GM18517 (cell line): ENCODE measurements at regions not wholly inside any gene's neighbourhood (a gene's known extent, or its start where the extent isn't known, plus 50 kb on each side); places are given as distances from the start of the nearest gene placed in this dataset.

Source experiments
- ATAC-seq: cut with Tn5 transposase; IDR thresholded peaks from one replicate; pipeline ENCODE4 v1.9.1; 2021; ENCODE audit warnings: mild to moderate bottlenecking, moderate library complexity; ENCODE audit not compliant: unreplicated experiment

DNA sequence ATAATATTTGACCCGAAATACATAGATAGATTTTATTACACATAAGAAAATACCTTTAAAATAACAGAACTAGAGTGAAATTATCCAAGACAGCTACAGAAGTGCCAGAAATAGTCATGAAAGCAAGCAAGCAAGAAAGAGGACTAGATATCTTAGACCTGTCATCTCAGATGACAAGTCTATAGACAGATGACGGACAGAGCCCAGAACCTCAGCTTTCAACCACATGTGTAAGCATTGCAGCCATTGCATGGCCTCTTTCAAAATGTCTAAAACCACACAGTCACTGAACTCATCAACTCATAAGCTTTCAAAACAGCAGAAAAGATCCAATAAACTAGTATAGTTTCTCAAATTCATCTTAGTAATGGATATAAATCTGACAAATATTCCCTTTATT is 59.8 kb upstream of the FHIT start:
- no peak for ATAC-seq

DNA sequence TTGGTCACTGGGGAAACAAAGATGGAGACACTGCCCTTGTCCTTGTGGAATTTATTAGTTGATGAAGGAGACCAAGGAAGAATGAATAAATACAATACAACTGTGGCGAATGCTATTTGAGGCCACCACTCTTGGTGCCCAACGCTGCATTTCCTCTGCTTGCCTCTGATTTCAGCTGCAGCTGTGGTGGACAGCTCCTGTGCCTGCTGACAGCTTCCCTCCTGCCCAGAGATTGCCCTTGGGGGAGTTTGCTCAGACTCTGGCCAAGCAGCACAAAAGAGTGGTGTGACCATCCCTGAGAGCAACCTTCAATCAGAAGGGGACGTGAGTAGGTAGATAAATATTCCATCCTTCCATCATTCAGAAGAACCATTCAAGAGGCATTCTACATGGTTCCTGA is 64.6 kb upstream of the FHIT start:
- no peak for ATAC-seq

DNA sequence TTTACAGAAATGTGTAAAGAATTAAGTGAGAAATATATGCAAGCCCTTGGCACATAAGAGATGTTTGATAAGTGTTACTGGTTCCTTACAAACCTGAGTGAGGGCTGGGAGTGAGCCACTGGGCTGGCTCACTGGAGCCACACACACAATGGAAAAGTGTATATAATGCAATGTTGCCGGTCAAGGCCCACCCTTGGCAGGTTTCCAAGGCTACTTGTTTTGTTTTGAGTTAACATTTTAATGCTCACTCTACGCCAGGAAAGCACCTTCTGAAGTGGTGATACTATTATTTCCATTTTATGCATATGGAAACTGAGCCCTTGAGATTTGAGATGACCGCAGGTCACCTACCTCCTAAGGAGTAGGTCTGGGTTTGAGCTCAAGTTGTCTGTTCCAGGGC is 71.8 kb upstream of the FHIT start:
- no peak for ATAC-seq

DNA sequence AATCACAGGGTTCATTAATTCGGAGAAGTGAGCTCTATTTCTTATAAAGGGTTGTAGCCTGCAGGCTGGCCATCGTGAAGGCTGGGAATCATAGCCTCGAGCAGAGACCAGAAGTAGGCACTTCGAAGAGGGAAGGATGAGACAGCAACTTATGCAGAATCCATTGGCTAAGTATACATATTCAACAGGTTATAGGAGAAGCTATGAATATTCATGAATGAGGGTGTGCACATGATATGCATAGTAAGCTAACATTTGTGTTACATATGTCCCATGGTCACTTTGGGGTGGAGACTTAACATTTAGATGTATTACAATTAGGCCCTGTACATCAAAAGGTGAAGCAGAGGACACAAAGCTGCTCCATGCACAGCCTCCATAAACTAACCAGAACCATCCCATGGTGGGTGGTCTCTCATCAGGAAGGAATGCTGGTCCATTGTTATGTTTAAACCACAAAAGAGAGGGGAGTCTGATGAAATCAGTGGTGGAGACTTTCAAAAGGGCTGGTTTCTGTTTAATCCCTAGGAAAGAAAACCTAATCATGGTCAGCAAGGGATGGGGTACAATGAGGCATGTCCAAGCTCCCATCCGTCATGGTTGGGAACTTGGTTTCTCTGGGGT is 80.8 kb upstream of the FHIT start:
- no peak for ATAC-seq

DNA sequence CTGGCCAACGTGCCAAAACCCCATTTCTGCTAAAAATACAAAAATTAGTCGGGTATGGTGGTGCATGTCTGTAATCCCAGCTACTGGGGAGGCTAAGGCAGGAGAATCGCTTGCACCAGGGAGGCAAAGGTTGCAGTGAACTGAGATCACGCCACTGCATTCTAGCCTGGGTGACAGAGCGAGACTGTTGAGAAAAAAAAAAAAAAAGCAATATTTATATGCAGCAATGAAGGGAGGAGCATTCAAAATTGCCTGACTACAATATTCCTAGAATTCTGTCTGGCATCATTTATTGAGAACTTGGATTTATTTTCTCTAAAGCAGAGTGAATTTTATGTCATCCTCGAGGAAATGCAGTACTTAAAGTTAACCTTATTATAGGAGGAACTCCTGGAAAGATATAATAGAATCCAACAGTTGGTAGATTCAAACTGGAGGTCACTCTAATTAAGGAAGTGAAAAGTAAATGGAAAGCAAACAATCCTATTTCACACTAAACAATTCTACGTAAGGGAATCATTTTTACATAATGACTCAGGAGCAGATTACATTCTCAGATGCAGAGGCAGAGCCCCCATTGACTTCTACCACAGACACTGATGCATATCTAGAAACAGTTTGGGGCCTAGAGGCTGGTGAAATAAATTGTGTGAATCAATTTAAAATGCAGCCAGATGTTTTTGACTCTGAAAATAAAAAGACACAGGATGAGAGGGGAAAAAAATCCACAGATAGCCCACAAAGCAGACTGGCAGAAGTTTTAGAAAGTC is 82.1 kb upstream of the FHIT start:
- ATAC-seq, result no peak

DNA sequence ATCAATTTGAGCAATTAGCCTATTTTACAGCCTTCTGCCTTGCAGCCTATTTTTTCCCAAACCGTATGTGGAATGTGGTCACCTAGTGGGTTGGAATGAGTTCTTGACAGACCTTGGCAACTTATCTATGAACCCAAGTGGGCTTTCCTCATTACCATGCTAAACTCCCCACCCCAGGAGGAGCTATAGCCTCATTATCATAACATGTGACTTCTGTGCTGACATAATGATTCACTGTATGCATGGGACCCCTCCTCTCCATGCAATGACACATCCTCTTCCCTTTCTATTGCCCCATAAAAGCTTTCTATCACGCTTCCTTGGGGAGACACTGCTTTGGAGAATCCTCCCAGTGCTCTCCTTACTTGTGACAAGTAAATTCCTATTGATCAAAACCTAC is 83.5 kb upstream of the FHIT start:
- ATAC-seq, result no peak

DNA sequence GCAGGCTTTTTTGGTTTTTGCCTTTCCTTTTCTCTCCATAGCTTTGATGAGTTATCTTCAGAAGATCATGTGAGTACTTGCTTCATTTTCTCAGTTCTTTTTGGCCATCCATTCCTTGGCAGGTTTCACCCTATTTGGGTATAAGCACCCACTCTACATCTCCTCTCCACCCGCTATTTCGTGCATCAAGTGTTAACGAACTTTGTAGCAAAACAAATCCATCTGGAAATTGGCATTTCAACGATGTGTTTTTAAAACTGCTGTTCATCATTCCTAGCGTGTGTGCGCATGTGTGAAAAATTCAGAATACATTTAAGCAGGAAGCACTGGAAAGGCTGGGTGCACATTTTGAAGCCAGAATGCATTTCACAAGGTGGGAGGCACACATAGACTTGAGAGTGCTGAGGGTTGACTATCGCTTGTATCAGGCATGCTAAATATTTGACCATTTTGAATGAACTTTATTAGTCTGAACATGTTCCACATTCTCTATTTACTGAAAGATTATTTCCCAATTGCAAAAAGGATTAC is 89.7 kb upstream of the FHIT start:
- no peak for ATAC-seq

DNA sequence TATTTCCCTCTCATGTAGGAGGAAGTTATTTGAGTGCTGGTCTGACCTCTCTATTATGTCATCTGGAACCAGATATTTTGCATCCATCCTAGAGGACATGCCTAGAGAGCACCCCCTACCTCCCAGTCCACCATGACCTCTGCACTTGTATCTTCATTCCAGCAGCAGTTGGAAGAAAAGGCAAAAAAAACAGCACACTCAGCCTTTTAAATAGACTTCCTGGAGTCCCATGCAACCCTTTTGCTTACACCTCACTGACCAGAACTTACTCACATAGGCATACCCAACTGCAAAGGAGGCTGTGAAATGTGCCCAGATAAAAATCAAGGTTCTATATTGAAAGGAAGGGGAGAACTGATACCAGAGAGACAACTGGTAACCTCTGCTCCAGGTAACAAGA is 92.3 kb upstream of the FHIT start:
- ATAC-seq, result no peak

DNA sequence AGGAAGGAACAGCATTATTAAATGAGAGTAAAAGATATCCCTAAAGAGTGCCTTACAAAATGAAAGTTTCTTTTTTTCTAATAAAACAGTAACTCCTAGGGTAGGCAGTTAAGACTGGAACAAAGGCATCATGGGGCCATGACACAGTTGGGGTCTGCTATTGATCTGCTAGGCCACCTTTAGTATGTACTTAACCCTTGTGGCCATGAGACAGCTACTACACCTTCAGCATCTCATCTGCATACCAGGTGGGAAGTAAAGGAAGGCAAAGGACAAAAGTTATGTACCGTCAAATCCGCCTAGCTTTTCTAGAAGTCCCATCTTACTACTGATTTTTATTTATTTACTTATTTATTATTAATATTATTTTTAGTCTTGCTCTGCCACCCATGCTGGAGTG is 93.8 kb upstream of the FHIT start:
- no peak for ATAC-seq

DNA sequence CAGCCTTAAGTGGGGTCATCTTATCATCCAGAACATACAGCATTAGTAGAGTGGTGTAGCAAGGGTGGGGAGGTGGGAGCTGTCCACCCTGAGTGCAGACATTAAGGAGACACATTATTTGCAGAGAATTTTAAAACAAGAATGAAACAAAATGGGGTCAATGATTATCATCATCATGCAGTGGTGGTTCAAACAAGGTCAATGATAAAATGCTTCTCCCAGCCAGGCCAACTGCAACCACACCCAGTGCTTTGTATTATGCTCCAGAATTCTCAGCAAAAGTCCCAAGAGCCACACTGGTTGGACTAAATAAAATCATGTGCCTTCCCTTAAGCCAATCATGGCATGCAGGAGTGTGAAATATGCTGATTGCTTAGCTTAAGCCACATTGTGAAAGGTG is 96.7 kb upstream of the FHIT start:
- no peak for ATAC-seq

DNA sequence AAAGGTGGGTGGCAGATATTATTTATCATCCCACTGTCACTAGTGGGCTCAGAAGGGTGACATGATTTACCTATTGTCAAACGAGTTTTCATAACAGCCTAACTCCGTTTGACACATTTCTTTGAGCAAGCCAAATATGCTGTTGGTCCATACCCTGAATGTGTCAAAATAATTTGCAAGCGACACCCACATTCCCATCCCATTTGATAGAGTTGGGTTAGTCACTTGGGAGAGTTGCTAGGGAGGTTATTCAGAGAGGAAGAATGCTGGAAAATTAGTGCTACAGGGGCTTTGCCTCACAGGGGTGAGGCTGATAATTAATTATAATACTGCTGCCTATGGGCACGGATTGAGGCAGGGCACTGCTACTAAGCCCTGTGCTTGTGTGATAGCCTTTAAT is 98.5 kb upstream of the FHIT start:
- no peak for ATAC-seq

DNA sequence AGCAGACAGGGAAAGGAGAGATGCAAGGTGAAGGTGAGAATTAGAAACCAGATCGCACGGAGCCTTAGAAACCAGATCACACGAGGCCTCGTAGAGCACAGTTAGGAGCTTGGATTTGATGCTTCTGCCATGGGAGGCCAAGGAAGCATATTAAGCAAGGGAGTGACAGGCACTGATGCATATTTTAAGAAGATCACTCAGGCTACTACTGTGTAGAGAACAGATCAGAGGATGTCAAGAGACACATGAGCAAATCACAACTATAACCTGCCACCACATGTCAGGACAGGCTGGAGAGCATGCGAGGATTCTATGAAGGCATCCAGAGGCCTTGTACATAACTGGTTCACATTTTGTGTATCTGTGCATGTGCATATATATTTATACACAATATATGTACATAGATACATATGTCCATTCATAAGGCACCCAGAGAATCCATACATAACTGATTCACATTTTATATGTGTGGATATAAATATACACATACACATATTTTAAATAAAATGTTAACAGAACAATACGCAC is 99.6 kb upstream of the FHIT start:
- ATAC-seq, result no peak

DNA sequence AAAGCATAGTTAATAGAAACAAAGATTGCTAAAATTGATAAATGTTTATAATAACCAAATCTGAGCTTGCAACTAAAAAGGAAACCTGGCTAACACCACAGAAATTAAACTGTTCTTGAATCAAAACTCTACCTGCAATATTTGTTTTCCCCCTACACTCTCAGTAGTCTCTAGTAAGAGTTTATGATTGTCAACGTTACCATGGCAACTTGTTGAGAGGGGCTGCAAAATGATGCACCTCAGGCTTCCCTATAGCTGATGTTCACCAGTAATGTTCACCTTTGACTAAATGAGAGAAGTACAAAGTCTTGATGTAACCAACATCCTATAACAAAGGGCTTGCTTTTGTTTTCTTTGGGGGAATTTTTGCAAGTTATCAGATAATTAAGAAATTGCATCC is 101.1 kb upstream of the FHIT start:
- ATAC-seq, result no peak

DNA sequence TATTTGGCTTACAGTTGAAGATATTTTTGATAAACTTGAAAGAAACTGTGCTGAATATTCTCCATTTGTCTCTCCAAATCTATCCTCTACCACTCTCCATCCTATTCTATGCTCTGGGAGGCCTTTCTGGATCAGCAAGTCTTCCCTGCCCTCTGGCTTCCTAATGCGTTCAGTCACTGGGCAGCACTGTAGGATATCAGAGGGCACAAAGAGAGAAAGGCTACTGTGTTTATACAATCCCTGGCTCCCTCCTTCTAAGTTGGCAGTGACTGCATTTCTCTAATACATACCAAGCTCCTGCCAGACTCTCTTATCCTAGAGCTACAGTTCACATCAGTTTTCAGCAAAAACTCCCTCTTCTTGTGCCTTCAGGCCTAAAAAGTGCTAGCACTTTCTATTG is 102.1 kb upstream of the FHIT start:
- no peak for ATAC-seq

DNA sequence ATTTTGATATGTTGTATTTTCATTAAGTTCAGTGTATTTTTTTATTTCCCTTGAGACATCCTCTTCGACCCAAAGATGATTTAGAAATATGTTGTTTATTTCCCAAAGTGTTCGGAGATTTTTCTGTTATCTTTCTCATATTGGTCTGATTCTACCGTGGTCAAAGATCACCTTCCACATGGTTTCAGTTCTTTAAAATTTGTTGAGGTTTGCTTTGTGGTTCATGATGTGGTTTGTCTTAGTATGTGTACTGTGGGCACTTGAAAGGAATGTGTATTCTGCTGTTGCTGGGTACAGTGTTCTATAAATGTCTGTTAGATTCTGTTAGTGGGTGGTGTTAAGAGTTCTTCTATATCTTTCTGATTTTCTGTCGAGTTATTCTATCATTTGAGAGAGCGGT is 103.4 kb upstream of the FHIT start:
- peak; percentile 49 for ATAC-seq

DNA sequence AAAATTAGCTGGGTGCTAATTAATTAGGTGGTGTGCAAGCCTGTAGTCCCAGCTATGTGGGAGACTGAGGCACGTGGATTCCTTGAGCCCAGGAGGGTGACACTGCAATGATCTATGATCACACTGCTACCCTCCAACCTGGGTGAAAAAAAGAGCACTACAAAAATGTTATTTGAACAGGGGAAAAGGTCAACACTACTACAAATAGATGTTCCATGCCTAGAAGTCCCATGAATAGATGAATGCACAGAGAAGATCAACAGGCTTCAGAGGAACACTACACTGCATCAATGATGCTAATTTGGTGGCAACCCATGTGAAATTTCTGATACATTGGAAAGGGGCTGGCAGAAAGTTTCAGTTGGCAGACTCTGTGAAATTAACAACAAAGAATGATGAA is 105.4 kb upstream of the FHIT start:
- no peak for ATAC-seq

DNA sequence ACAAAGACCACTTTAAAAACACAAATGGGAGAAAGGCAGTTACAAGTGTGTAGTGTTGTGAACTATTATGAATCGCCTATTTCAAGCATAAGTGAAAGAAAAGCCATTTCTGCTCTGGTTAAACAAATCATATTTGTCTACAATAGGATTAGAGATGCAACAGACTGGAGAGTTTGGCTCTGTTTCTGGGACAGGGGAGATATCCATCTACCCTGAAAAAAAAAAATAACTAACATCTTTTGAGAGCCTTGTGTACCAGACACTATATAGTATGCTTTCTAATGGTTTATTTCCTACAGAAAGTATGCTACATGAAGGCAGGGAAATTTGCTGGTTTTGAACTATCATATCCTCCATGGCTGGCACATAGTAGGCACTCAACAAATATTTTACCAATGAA is 106.7 kb upstream of the FHIT start:
- no peak for ATAC-seq

DNA sequence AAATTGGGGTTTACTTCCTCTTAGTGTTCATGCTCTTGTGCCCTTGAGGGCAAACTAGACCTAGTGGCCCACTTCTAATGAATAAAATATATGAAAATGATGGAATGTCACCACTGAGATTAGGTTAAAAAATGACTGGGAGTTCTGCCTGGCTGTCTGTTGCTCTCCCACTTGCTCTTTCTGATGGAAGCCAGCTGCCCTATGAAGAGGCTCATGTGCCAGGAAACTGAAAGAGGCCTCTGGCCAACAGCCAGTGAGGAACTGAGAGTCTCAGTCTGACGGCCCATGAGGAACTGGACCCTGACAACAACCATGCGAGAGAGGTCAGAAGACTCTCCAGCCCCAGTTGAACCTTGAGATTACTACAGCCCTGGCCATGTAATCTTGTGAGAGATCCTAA is 107.1 kb upstream of the FHIT start:
- peak; percentile 98 for ATAC-seq

DNA sequence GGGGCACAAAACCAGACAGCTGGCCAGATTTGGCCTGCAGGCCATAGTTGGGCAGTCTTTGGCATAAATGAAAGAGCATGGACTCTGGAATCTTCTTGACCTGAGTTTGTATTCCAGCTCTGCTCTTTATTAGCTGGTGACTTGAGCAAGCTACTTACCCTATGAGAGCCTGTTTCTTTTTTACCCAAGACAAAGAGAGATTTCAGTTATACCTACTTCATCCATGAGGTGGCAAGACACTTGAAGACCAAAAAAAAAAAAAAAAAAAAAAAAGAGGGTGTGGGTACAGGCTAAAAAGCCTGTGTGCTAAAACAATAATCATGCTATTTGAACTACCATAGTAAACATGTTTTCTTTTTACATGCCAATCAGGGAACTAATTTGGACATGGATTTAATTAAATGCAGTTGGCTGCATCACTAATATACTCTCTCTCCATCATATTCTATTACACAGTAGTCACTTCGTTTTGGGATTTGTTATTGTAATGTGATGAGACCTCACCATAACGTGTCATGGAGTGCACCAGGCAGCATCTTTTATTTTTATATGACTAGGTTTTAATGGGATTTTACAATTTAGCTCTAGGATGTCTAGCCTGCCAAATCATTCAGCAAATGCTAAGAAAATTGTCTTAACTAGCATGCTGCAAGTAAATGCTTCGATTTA is 109.2 kb upstream of the FHIT start:
- no peak for ATAC-seq

DNA sequence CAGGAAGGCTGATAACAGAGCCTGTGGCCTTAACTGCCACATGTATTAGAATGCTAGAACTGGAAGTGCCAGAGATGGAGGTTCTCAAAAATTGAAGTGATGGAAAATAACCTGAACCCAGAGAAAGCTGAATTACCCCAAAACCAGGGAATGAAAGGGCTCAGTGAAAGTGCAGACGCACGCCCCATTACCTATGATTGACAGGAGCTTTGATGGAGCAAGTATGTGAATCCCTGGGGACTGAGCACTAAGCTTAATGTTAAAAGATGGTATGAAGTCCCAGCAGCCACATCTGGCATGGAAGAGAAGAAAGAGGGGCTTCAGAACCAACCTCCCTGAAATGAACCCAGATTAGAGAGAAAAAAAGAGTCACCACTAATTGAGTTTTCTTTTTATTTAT is 118.4 kb upstream of the FHIT start:
- ATAC-seq, result no peak

DNA sequence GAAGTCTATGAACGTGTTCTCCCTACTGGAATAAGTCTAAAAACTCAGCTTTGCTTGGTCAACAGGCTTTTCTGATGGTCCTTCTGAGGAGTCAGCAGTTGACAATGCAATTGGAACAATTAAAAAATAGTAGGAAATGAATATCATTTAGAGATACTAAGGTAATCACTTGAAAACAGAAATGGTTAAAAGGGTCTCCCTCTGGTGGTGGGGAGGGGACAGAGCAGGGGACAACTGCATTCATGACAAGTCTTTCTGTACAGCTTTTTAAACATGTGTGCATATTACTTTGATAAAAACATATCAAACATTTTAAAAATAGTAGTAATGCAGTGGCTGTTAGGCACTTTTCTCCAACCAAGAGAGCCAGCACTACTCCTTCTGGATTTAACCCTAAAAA is 119.9 kb upstream of the FHIT start:
- no peak for ATAC-seq

DNA sequence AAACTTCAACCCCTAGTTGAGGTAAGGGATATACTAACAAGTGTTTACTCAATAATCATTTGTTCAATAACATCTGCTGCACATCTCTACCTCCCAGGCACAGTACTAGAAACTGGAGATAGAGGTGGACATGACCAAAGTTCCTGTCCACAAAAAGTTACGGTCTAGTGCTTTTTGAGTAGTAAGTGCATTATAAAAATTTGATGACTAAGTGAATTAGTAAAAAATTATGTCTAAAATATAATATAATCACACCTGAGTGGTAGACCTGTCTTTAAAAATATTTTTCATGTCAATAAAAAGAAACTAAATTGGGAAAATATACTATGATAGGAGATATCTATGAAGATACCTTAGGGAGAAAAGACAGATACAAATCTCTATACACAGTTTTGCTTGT is 121.5 kb upstream of the FHIT start:
- ATAC-seq, result no peak
